Keratinocyte (primary cell): ENCODE measurements at regions not wholly inside any gene's neighbourhood (a gene's known extent, or its start where the extent isn't known, plus 50 kb on each side); places are given as distances from the start of the nearest gene placed in this dataset.

Experiments used
- DNase-seq: peaks from one replicate; pipeline ENCODE4 v3.0.0-alpha.2; 2011; ENCODE audit warnings: low read depth, missing footprints, low spot score
- FAIRE-seq: peaks from 2 replicates; lab custom pipeline; 2011; peaks lifted over from hg19 to GRCh38; lab: Jason Lieb, UNC
- H2AFZ ChIP-seq: 2 replicates; pipeline ENCODE4 v1.6.0; 2012; ENCODE audit warnings: low read length, control low read depth, inconsistent platforms; ENCODE audit not compliant: control insufficient read depth
- H3K27ac ChIP-seq: 2 replicates; pipeline ENCODE4 v1.5.1; 2011; ENCODE audit warnings: low read length; ENCODE audit not compliant: control insufficient read depth, insufficient read depth
- H3K27me3 ChIP-seq: 3 replicates; pipeline ENCODE4 v1.6.0; 2011; ENCODE audit warnings: low read length; ENCODE audit not compliant: control insufficient read depth, insufficient read depth; ENCODE audit errors: extremely low read depth
- H3K36me3 ChIP-seq, 2 experiments: 2 replicates in 1 of 2; 3 replicates in 1 of 2; pipeline ENCODE4 v1.5.1; 2011; ENCODE audit warnings: low read length in 2 of 2, mild to moderate bottlenecking in 1 of 2; ENCODE audit not compliant: control insufficient read depth in 2 of 2, insufficient read depth in 2 of 2; ENCODE audit errors: extremely low read depth in 1 of 2
- H3K4me1 ChIP-seq: 3 replicates; pipeline ENCODE4 v1.5.1; 2011; ENCODE audit warnings: low read length; ENCODE audit not compliant: control insufficient read depth, insufficient read depth; ENCODE audit errors: extremely low read depth
- H3K4me2 ChIP-seq: 3 replicates; pipeline ENCODE4 v1.6.0; 2011; ENCODE audit warnings: low read depth, low read length; ENCODE audit not compliant: control insufficient read depth, insufficient read depth; ENCODE audit errors: extremely low read depth
- H3K4me3 ChIP-seq, 3 experiments: fragments of 200-600 bp in 1 of 3; sonication (generic) in 1 of 3; 2 replicates in 2 of 3; 3 replicates in 1 of 3; pipeline ENCODE4 v1.5.1; 2011 to 2016; ENCODE audit warnings: low read length in 3 of 3, mild to moderate bottlenecking in 3 of 3, control low read depth in 2 of 3, inconsistent platforms in 1 of 3, low read depth in 1 of 3, mixed read lengths in 1 of 3, mixed run types in 1 of 3, moderate library complexity in 1 of 3; ENCODE audit not compliant: control insufficient read depth in 2 of 3, insufficient read depth in 2 of 3; ENCODE audit errors: extremely low read depth in 1 of 3
- H3K79me2 ChIP-seq: 2 replicates; pipeline ENCODE4 v1.6.0; 2012; ENCODE audit warnings: low read length; ENCODE audit not compliant: control insufficient read depth, insufficient read depth
- H3K9ac ChIP-seq: 3 replicates; pipeline ENCODE4 v1.6.0; 2011; ENCODE audit warnings: low read length; ENCODE audit not compliant: control insufficient read depth, insufficient read depth; ENCODE audit errors: extremely low read depth
- H3K9me1 ChIP-seq: 3 replicates; pipeline ENCODE4 v1.6.0; 2011; ENCODE audit warnings: low read length; ENCODE audit not compliant: control insufficient read depth, insufficient read depth; ENCODE audit errors: extremely low read depth
- H3K9me3 ChIP-seq: 2 replicates; pipeline ENCODE4 v1.5.1; 2012; ENCODE audit warnings: low read depth, low read length; ENCODE audit not compliant: control insufficient read depth
- H4K20me1 ChIP-seq: 3 replicates; pipeline ENCODE4 v1.6.0; 2011; ENCODE audit warnings: low read length; ENCODE audit not compliant: control insufficient read depth, insufficient read depth; ENCODE audit errors: extremely low read depth
- EZH2 ChIP-seq: IDR thresholded peaks from one replicate; pipeline ENCODE4 v1.6.1; 2012; ENCODE audit warnings: inconsistent platforms, mild to moderate bottlenecking, low read length, moderate library complexity
- dilution Hi-C: fragments of 300-500 bp; cut with MboI; formaldehyde crosslinking; loops from one replicate; pipeline ENCODE4 v1.7.0; 2020; ENCODE audit warnings: low sequenced_read_pairs; ENCODE audit not compliant: extremely low pct_ligation_motif_present
- TF ChIP-seq, protein P1 (sequence below), 3 experiments: IDR thresholded peaks in 1 of 3; conservative IDR thresholded peaks in 1 of 3; optimal IDR thresholded peaks in 1 of 3; 2 replicates in 2 of 3; 3 replicates in 1 of 3; pipeline versions ENCODE3 to v1.5.1; 2011; ENCODE audit warnings: low read length in 3 of 3, mild to moderate bottlenecking in 3 of 3, moderate library complexity in 2 of 3, control low read depth in 1 of 3, inconsistent platforms in 1 of 3; ENCODE audit not compliant: insufficient read depth in 2 of 3; ENCODE audit errors: extremely low read depth in 1 of 3

DNA sequence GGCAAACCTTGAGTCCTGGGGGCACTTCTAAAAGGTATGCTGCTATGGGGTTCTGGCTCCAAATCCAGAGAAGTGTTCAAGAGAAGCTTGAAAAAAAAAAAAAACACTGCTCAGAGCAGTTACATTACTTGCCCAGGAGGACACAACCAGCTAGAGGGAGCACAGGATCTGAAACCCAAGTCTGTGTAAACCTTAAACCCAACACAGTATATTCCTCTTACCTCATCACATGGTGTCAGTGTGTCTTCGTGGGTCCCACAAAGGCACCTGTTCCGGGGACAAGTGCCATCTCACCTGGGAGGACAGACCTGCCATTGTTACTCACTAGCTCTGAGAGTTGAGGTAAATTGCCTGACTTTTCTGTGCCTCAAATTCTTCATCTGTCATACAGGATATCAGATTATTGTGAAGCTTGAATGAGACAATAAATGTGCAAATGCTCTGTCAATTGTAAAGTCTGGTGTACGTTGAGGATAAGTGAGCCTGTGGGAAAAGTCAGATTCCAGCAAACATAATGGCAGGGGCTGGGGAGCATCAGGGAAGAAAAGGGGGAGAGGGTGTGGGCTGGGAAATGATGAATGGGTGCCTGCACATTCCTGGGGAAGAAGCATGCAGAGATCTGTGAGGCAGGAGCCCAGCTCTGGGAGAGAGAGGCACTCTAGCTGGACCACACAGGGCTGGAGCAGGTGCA lies 170.4 kb upstream of the ZC3H12A start:
- H3K36me3 ChIP-seq: no peaks in the 10 kb centered on the region
- dilution Hi-C loops: no loop called here
- FAIRE-seq (no peak), DNase-seq (no peak)
- TF ChIP-seq, protein P1, sequence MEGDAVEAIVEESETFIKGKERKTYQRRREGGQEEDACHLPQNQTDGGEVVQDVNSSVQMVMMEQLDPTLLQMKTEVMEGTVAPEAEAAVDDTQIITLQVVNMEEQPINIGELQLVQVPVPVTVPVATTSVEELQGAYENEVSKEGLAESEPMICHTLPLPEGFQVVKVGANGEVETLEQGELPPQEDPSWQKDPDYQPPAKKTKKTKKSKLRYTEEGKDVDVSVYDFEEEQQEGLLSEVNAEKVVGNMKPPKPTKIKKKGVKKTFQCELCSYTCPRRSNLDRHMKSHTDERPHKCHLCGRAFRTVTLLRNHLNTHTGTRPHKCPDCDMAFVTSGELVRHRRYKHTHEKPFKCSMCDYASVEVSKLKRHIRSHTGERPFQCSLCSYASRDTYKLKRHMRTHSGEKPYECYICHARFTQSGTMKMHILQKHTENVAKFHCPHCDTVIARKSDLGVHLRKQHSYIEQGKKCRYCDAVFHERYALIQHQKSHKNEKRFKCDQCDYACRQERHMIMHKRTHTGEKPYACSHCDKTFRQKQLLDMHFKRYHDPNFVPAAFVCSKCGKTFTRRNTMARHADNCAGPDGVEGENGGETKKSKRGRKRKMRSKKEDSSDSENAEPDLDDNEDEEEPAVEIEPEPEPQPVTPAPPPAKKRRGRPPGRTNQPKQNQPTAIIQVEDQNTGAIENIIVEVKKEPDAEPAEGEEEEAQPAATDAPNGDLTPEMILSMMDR (optimal IDR thresholded peaks at IDR 0.05 in 1 of 3, IDR thresholded peaks at IDR 0.05 in 1 of 3, conservative IDR thresholded peaks at IDR 0.05 in 1 of 3; ENCODE audit: extremely low read depth in 1 of 3, insufficient read depth in 2 of 3, low read length in 3 of 3): no peak
- no peak for TF ChIP-seq EZH2
- H3K27ac ChIP-seq: no peak overlapping the region
- no peaks in the 10 kb centered on the region for H3K27me3 ChIP-seq
- H3K4me3 ChIP-seq: no peak overlapping the region
- no peaks in the 10 kb centered on the region for H3K9me3 ChIP-seq
- H3K4me1 ChIP-seq: no peaks in the 10 kb centered on the region
- H3K9ac ChIP-seq: no peak overlapping the region
- no peaks in the 10 kb centered on the region for H4K20me1 ChIP-seq
- H3K4me2 ChIP-seq: no peak overlapping the region
- H3K79me2 ChIP-seq: no peaks in the 10 kb centered on the region
- no peaks in the 10 kb centered on the region for H3K9me1 ChIP-seq
- H2AFZ ChIP-seq: no peak overlapping the region

DNA sequence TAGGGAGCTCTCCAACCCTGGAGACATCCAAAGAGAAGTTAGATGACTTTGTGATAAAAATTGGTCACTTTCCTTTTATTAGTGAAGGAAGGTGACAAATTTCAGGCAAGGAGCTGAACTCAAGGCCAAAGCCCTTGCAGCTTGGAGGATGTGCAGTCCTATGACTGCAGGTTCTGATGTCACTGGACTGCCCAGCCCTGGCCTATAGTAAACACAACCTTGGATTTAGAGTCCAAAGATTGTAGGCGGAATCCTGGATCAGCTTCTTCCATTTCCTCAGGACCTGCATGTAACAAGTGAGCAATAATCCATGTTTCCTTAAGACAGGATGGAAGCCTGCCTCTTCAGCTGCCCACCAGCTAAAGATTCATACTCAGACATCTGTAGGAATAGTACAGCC lies 169.3 kb upstream of the ZC3H12A start:
- no peak overlapping the region for H2AFZ ChIP-seq
- no peaks in the 10 kb centered on the region for H4K20me1 ChIP-seq
- H3K9me3 ChIP-seq: no peaks in the 10 kb centered on the region
- no peak overlapping the region for H3K4me3 ChIP-seq
- no peaks in the 10 kb centered on the region for H3K79me2 ChIP-seq
- DNase-seq (no peak), FAIRE-seq (no peak)
- no peak overlapping the region for H3K9ac ChIP-seq
- no peaks in the 10 kb centered on the region for H3K4me1 ChIP-seq
- TF ChIP-seq EZH2: no peak
- TF ChIP-seq, protein P1 (optimal IDR thresholded peaks at IDR 0.05 in 1 of 3, IDR thresholded peaks at IDR 0.05 in 1 of 3, conservative IDR thresholded peaks at IDR 0.05 in 1 of 3; ENCODE audit: extremely low read depth in 1 of 3, insufficient read depth in 2 of 3, low read length in 3 of 3): no peak
- no peak overlapping the region for H3K4me2 ChIP-seq
- H3K36me3 ChIP-seq: no peaks in the 10 kb centered on the region
- no peak overlapping the region for H3K27ac ChIP-seq
- no peaks in the 10 kb centered on the region for H3K9me1 ChIP-seq
- H3K27me3 ChIP-seq: no peaks in the 10 kb centered on the region
- dilution Hi-C loops: no loop called here
